HG03565 (cell line): ENCODE measurements at regions not wholly inside any gene's neighbourhood (a gene's known extent, or its start where the extent isn't known, plus 50 kb on each side); places are given as distances from the start of the nearest gene placed in this dataset.

Source experiments
- ATAC-seq: cut with Tn5 transposase; IDR thresholded peaks from one replicate; pipeline ENCODE4 v1.9.1; 2021; ENCODE audit warnings: mild to moderate bottlenecking, moderate library complexity; ENCODE audit not compliant: unreplicated experiment

DNA sequence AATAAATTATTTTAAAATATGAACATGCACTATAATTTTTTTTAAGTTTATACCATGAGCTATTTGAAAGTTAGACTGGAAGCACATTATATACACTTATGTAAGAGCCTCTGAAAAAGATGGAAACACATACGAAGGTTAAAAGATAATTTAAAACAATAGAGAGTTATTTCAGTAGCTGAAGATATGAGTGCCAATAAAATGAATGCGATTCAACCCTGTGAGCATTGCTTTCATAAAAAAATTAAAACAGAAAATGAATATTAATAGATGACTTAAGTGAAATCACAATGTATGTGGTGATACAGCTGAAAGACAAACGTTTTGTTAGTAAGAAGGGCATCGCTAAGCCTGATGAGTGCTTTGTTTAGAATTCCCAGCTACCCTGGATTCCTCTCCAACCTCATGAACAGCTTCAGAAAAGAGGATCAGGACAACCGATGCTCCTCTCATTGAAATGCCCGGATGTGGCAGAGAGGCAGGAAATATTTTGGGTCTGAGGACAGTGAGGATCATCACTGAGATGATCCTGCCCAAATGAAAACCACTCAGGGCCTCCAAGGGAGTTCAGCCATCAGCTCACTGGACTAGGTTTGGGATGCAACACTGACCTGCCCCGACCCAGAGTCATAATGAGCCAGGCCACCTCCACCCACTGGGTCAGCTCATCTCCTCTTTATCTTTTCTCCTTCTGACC is 60.2 kb upstream of the TOP3B start:
- ATAC-seq, result no peak

DNA sequence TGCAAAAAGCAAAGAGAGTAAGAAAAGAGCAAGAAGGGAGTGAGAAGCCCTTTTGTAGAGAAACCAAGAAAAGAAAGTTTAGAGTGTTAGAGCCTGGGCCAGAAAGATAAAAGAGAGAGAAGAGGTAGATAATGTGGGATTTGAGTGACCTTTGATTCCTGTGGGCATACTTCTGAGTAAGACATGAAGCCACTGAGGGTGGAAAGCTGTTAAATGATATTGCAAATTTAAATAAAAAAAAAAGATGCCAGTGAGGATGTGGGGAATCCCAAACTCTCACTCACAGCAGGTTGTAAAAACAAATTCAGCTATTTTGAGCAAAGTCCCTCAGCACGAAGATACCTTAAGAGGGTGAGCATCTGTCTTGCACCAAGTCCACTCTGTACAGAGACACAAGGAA is 59.4 kb upstream of the TOP3B start:
- no peak for ATAC-seq

GRCh38 chr22:22040908-22041307 is 58.3 kb upstream of the TOP3B start:
- no peak for ATAC-seq

DNA sequence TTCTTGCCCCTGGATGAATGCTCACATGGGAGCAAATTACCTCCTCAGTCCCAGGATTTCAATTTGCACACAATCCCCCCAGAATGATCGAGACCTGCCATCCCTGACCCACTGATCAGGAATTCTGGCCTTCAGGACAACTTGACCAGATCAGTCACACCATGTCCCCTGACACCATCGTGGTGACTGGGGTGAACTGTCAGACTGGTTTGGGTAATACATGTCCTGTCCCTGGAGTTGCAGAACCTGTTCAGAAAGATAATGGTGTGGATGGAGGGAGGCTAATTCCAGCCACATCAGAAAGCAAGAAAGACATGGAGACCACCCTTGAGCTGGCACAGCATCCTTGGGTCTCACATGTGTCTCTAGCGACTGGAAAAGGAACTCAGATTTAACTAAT is 57.9 kb upstream of the TOP3B start:
- no peak for ATAC-seq

- ATAC-seq, result no peak
These were observed 56.9 kb upstream of the TOP3B start for GRCh38 chr22:22039286-22040074.

GRCh38 chr22:22038178-22038880 is 55.7 kb upstream of the TOP3B start:
- ATAC-seq, result no peak

DNA sequence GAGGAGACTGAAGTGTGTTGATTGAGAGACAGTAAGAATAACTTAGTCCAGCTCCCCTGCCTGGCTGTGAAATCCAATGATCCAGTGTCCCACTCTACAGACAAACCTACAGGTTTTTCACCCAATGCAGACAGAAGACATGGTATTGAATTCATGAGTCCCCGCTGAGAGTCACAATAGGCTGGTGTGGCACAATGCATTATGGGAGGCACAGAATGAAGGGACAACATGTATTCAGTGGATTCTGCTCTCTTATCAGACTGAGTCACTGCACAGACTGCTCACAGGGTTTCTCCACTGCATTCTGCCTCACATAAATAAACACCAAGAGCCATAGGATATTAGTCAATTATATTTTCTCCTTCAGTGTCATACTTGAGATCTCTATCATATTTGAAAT is 55.2 kb upstream of the TOP3B start:
- ATAC-seq, result no peak

DNA sequence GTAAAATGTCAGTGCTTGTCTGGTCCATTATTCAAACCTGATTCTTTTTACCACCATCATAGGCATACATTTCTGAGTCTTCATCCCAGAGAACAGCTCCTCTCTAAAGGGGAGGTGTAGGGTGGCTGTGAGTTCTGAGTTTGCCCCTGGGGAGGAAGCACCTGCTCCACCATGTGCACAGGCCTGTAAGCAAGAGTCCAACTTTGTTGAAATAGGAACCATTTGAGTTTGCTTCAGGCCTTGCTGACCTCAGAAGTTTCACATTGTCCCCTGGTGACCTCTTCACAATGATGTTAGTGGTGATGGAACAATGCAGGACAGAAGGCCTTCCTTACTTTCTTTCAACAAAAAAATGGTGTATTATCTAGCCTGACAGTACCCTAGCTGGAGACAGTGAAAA is 54.6 kb upstream of the TOP3B start:
- no peak for ATAC-seq

DNA sequence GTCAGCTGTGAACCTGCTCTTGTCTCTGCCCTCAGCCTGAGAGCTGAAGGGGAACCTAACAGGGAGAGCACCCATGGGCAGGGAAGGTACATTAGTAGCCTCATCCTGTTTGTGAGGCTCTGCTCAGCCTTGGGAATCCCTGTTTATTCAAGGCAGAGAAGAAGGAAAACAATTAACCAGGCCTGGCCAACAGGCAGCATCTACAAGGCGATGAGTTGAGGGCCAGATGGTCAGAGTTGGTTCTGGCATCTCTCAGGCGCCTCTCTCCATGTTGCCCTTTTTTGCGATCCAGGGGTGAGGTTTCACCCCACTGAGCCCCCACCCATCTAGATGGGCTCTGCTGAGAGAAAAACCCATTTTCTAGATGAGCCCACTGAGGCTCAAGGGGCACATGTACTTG is 54.0 kb upstream of the TOP3B start:
- no peak for ATAC-seq

DNA sequence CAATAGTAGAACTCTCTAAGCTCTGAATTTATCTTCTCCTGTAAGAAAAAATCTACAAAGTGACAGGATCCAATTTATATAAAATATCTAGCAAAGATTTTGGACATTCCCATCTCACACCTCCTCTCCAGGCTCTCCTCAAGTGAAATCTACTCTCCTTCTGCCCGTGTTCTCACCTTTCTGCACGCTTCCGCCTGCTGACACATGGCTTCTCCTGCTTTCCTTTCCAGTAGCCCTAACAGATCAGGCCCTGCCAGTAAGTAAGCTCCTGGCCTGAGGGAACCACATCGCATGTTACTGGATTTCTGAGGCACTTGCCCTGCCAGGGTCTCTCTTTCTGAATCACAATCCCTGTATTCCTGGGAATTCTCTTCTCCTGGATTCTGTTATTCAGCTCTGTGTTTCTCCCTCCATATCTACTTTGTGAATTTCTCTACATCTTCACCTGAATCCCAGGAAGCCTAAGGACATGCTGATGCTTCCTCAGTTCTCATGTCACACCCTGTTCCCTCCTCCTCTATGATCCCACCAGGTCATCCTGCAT is 53.3 kb upstream of the TOP3B start:
- ATAC-seq, result no peak

DNA sequence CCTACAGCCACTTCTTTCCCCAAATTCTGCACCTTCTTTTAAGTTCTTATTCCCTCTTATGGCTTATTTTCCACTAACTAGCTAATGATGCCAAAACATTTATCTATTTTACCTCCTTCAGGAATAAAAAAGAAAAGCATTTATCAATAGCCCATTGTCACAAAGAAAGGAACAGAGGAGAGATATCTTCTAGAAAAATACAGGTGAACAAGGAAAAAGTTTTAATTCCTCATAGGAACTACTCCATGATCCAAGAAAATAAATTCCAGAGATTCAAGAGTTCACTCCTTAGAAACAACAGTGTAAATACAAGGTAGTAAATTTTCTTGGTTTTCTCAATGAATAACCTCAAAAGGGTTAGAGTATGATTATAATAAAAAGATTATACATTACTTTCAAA is 52.6 kb upstream of the TOP3B start:
- no peak for ATAC-seq

- no peak for ATAC-seq
These were observed 52.0 kb upstream of the TOP3B start for GRCh38 chr22:22034469-22035132.

GRCh38 chr22:22033803-22034468 is 51.3 kb upstream of the TOP3B start:
- ATAC-seq, result no peak

GRCh38 chr22:22032906-22033802 is 50.6 kb upstream of the TOP3B start:
- no peak for ATAC-seq

GRCh38 chr22:22032099-22032905 is 49.7 kb upstream of the TOP3B start:
- no peak for ATAC-seq
